Esophagus squamous epithelium (tissue), 5 donors: ENCODE measurements at regions not wholly inside any gene's neighbourhood (a gene's known extent, or its start where the extent isn't known, plus 50 kb on each side); places are given as distances from the start of the nearest gene placed in this dataset.
"Not testable (repeated sequence)": the region's sequence is repeated elsewhere in the genome, so short reads cannot be mapped to it uniquely, and the experiment has no call there.

Experiments used
- DNase-seq: peaks from one replicate; lab custom pipeline; 2025; lab: John Stamatoyannopoulos, UW
- H3K27ac ChIP-seq, 4 donors: fragments of 200-600 bp; sonication (generic); one replicate each; pipeline ENCODE4 v1.5.1; 2016 to 2019; ENCODE audit warnings: mild to moderate bottlenecking in 1 of 4
- H3K27me3 ChIP-seq, 4 donors: fragments of 200-600 bp; sonication (generic); 1 replicate in 3 of 4; 2 replicates in 1 of 4; pipeline versions ENCODE4 v1.5.1 to v1.6.0; 2017 to 2021; ENCODE audit warnings: antibody characterized with exemption in 1 of 4
- H3K36me3 ChIP-seq, 3 donors: fragments of 200-600 bp; sonication (generic); one replicate each; pipeline ENCODE4 v1.5.1; 2016 to 2019
- H3K4me1 ChIP-seq, 3 donors: fragments of 200-600 bp; sonication (generic); one replicate each; pipeline ENCODE4 v1.5.1; 2017 to 2019
- H3K4me3 ChIP-seq, 4 donors: fragments of 200-600 bp; sonication (generic); 1 replicate in 3 of 4; 2 replicates in 1 of 4; pipeline ENCODE4 v1.5.1; 2016 to 2019; ENCODE audit warnings: mild to moderate bottlenecking in 2 of 4, moderate library complexity in 1 of 4
- H3K9me3 ChIP-seq, 3 donors: fragments of 200-600 bp; sonication (generic); one replicate each; pipeline ENCODE4 v1.5.1; 2016 to 2019
- CTCF ChIP-seq, 6 experiments: fragments of 450-650 bp in 4 of 6; fragments of 200-600 bp in 2 of 6; sonication (generic) in 2 of 6; IDR thresholded peaks; one replicate each; pipeline ENCODE4 v1.5.1; 2016 to 2019; ENCODE audit warnings: antibody characterized with exemption in 6 of 6, mild to moderate bottlenecking in 4 of 6, moderate library complexity in 4 of 6
- POLR2A ChIP-seq, 4 donors: fragments of 450-650 bp; IDR thresholded peaks; one replicate each; pipeline ENCODE4 v1.6.1; 2017; ENCODE audit warnings: antibody characterized with exemption in 4 of 4, mild to moderate bottlenecking in 4 of 4, moderate library complexity in 3 of 4
- WGBS, 2 donors: methylation state at CpG; one replicate each; pipeline ENCODE4 v1.1.5; 2018; 5-methylcytosine and 5-hydroxymethylcytosine counted together
- intact Hi-C: fragments of 100-400 bp; cut with DNase I; formaldehyde crosslinking; loops from one replicate; pipeline ENCODE4 v1.15.0; 2022
- donor health status: DM: yes; HTN: yes; CAD: no.

- no peaks in the 10 kb centered on the region for H3K9me3 ChIP-seq
- H3K4me3 ChIP-seq: no peak overlapping the region
- 40 to 63% methylated on average over 2 of the region's 2 CpGs for WGBS, 2 donors
- no peaks in the 10 kb centered on the region for H3K36me3 ChIP-seq
- no peak for DNase-seq
- no peak overlapping the region for H3K27ac ChIP-seq
- H3K4me1 ChIP-seq: no peaks in the 10 kb centered on the region
- H3K27me3 ChIP-seq: no peaks in the 10 kb centered on the region
- TF ChIP-seq POLR2A (IDR thresholded peaks at IDR 0.05) (no peak), CTCF (IDR thresholded peaks at IDR 0.05) (no peak)
- intact Hi-C loops: no loop called here
Observed at GRCh38 chr6:97977084-97977483, 694.1 kb upstream of the MMS22L start.

- Histone ChIP-seq H3K27me3 (no peaks in the 10 kb centered on the region), H3K36me3 (no peaks in the 10 kb centered on the region), H3K4me3 (no peak overlapping the region), H3K4me1 (no peaks in the 10 kb centered on the region), H3K27ac (no peak overlapping the region), H3K9me3 (no peaks in the 10 kb centered on the region)
- WGBS, 2 donors: 79 to 86% methylated on average over 12 to 14 of the region's 15 CpGs
- TF ChIP-seq CTCF (IDR thresholded peaks at IDR 0.05) (no peak), POLR2A (IDR thresholded peaks at IDR 0.05) (no peak)
- intact Hi-C loops: no loop called here
- no peak for DNase-seq
Observed at GRCh38 chr6:97978855-97979271, 695.8 kb upstream of the MMS22L start.

- H3K27me3 ChIP-seq, H3K36me3 ChIP-seq, H3K27ac ChIP-seq, DNase-seq, H3K9me3 ChIP-seq, H3K4me1 ChIP-seq, intact Hi-C loops, H3K4me3 ChIP-seq: not testable (repeated sequence)
- 89 to 91% methylated on average over 15 to 16 of the region's 16 CpGs for WGBS, 2 donors
Observed at GRCh38 chr6:97979285-97979684, 696.3 kb upstream of the MMS22L start.

DNA sequence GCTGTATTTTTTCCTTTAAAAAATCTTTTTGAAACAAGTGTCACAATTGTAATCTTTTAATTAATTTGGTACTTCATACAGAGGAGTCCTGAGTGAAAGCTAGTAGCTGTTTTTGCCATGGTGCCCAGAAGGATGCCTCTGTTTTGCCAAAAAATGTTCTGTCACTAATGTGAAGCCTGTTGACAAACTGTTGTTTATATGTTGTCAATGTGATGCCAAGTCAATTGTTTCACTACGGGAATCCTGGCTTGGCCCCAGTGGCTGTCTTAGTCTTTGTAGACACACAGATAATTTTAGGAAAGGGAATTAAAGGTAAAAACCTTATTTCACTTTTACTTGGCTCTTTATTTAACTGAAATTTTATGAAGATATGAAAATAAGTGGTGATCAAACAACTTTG, 706.4 kb upstream of the MMS22L start:
- Histone ChIP-seq H3K27me3 (no peaks in the 10 kb centered on the region), H3K9me3 (no peaks in the 10 kb centered on the region), H3K27ac (no peak overlapping the region), H3K4me1 (no peaks in the 10 kb centered on the region), H3K36me3 (no peaks in the 10 kb centered on the region), H3K4me3 (no peak overlapping the region)
- intact Hi-C loops: no loop called here
- TF ChIP-seq POLR2A (IDR thresholded peaks at IDR 0.05) (no peak), CTCF (IDR thresholded peaks at IDR 0.05) (no peak)
- WGBS, 2 donors: 9 to 10% methylated on average over 1 of the region's 1 CpG
- no peak for DNase-seq

- Histone ChIP-seq H3K27me3 (no peaks in the 10 kb centered on the region), H3K36me3 (no peaks in the 10 kb centered on the region), H3K4me3 (no peak overlapping the region), H3K4me1 (no peaks in the 10 kb centered on the region), H3K9me3 (no peaks in the 10 kb centered on the region), H3K27ac (no peak overlapping the region)
- DNase-seq: no peak
- intact Hi-C loops: no loop called here
- no peak for TF ChIP-seq CTCF (IDR thresholded peaks at IDR 0.05)
- no peak for TF ChIP-seq POLR2A (IDR thresholded peaks at IDR 0.05)
Observed at GRCh38 chr6:97995158-97995557, 712.1 kb upstream of the MMS22L start.

GRCh38 chr6:98002678-98003077, 719.7 kb upstream of the MMS22L start:
- H3K27ac ChIP-seq: no peak overlapping the region
- no peak for DNase-seq
- 80 to 95% methylated on average over 1 of the region's 1 CpG for WGBS, 2 donors
- H3K36me3 ChIP-seq: no peaks in the 10 kb centered on the region
- H3K4me3 ChIP-seq: no peak overlapping the region
- no peaks in the 10 kb centered on the region for H3K27me3 ChIP-seq
- no peaks in the 10 kb centered on the region for H3K4me1 ChIP-seq
- intact Hi-C loops: no loop called here
- no peaks in the 10 kb centered on the region for H3K9me3 ChIP-seq
- no peak for TF ChIP-seq POLR2A (IDR thresholded peaks at IDR 0.05)
- TF ChIP-seq CTCF (IDR thresholded peaks at IDR 0.05): no peak
